Neural cell (in vitro differentiated cells): ENCODE measurements at regions not wholly inside any gene's neighbourhood (a gene's known extent, or its start where the extent isn't known, plus 50 kb on each side); places are given as distances from the start of the nearest gene placed in this dataset.

Experiments
- H2AFZ ChIP-seq: fragments of 200-600, 300-800 bp; sonication (generic), shearing (Covaris generic); 2 replicates; pipeline ENCODE4 v1.6.0; 2014; ENCODE audit warnings: low read depth, mild to moderate bottlenecking, antibody characterized with exemption, low read length, moderate library complexity
- H3F3A ChIP-seq: fragments of 200-600 bp; shearing (Covaris generic); 2 replicates; pipeline ENCODE4 v1.6.1; 2016; ENCODE audit warnings: mild to moderate bottlenecking, moderate library complexity, mixed read lengths, antibody characterized with exemption, low read length; ENCODE audit not compliant: insufficient read depth, poor library complexity, severe bottlenecking
- H3K27ac ChIP-seq: fragments of 200-600, 300-800 bp; sonication (generic), shearing (Covaris generic); 2 replicates; pipeline ENCODE4 v1.5.1; 2014; ENCODE audit warnings: mild to moderate bottlenecking, low read length, moderate library complexity
- H3K27me3 ChIP-seq: fragments of 300-800, 200-600 bp; sonication (generic), shearing (Covaris generic); 2 replicates; pipeline ENCODE4 v1.6.0; 2014; ENCODE audit warnings: mild to moderate bottlenecking, low read depth, low read length, moderate library complexity; ENCODE audit not compliant: insufficient read depth
- H3K36me3 ChIP-seq: fragments of 300-800, 200-600 bp; sonication (generic), shearing (Covaris generic); 2 replicates; pipeline ENCODE4 v1.5.1; 2014; ENCODE audit warnings: mild to moderate bottlenecking, antibody characterized with exemption, low read length, moderate library complexity; ENCODE audit not compliant: insufficient read depth
- H3K4me2 ChIP-seq: fragments of 300-800, 200-600 bp; sonication (generic), shearing (Covaris generic); 2 replicates; pipeline ENCODE4 v1.6.0; 2014; ENCODE audit warnings: mild to moderate bottlenecking, low read length
- H3K4me3 ChIP-seq: fragments of 300-800, 200-600 bp; sonication (generic), shearing (Covaris generic); 2 replicates; pipeline ENCODE4 v1.5.1; 2014; ENCODE audit warnings: mild to moderate bottlenecking, low read length, moderate library complexity
- H3K79me2 ChIP-seq: fragments of 200-600 bp; shearing (Covaris generic); replicated peaks from 2 replicates; pipeline ENCODE4 v1.6.0; 2014; ENCODE audit warnings: mild to moderate bottlenecking, low read length, moderate library complexity; ENCODE audit not compliant: insufficient read depth
- H3K9ac ChIP-seq: fragments of 300-800, 200-600 bp; sonication (generic), shearing (Covaris generic); 2 replicates; pipeline ENCODE4 v1.6.1; 2016; ENCODE audit warnings: mild to moderate bottlenecking, low read length, mixed read lengths
- H3K9me2 ChIP-seq: fragments of 200-600 bp; shearing (Covaris generic); 2 replicates; pipeline ENCODE4 v1.6.1; 2016; ENCODE audit warnings: mild to moderate bottlenecking, low read length, mixed read lengths; ENCODE audit not compliant: insufficient read depth
- H3K9me3 ChIP-seq: fragments of 200-600, 300-800 bp; sonication (generic), shearing (Covaris generic); 2 replicates; pipeline ENCODE4 v1.6.1; 2016; ENCODE audit warnings: mild to moderate bottlenecking, mixed run types, low read length, moderate library complexity, mixed read lengths
- H4K20me1 ChIP-seq: fragments of 200-600 bp; shearing (Covaris generic); 2 replicates; pipeline ENCODE4 v1.6.1; 2016; ENCODE audit warnings: mild to moderate bottlenecking, mixed run types; ENCODE audit not compliant: insufficient read depth
- EP300 ChIP-seq: fragments of 450-650 bp; conservative IDR thresholded peaks from 2 replicates; pipeline ENCODE4 v1.6.1; 2014; ENCODE audit warnings: antibody characterized with exemption, mild to moderate bottlenecking, moderate library complexity; ENCODE audit not compliant: poor library complexity, severe bottlenecking
- EZH2 ChIP-seq: fragments of 200-600, 300-800 bp; shearing (Covaris generic), sonication (generic); IDR thresholded peaks from 2 replicates; pipeline ENCODE4 v1.6.1; 2014; ENCODE audit warnings: antibody characterized with exemption, low read length, borderline replicate concordance, mild to moderate bottlenecking; ENCODE audit not compliant: insufficient read depth, poor library complexity, severe bottlenecking
- MXI1 ChIP-seq: fragments of 450-650 bp; conservative IDR thresholded peaks from 2 replicates; pipeline ENCODE4 v1.6.1; 2014; ENCODE audit warnings: antibody characterized with exemption, mild to moderate bottlenecking; ENCODE audit not compliant: poor library complexity, severe bottlenecking
- POLR2AphosphoS5 ChIP-seq: IDR thresholded peaks from 2 replicates; pipeline ENCODE4 v1.6.1; 2012
- RAD21 ChIP-seq: fragments of 450-650 bp; conservative IDR thresholded peaks from 2 replicates; pipeline ENCODE4 v1.6.1; 2014; ENCODE audit warnings: antibody characterized with exemption, mild to moderate bottlenecking, moderate library complexity
- SMC3 ChIP-seq: fragments of 450-650 bp; conservative IDR thresholded peaks from 2 replicates; pipeline ENCODE4 v1.6.1; 2014; ENCODE audit warnings: antibody characterized with exemption, mild to moderate bottlenecking, moderate library complexity; ENCODE audit not compliant: poor library complexity
- TAF1 ChIP-seq: IDR thresholded peaks from 2 replicates; pipeline ENCODE4 v1.6.1; 2012; ENCODE audit warnings: low read depth
- TF ChIP-seq, protein P1 (sequence below): fragments of 450-650 bp; IDR thresholded peaks from 2 replicates; pipeline ENCODE4 v1.5.1; 2014; ENCODE audit warnings: antibody characterized with exemption, mild to moderate bottlenecking, moderate library complexity; ENCODE audit not compliant: poor library complexity, severe bottlenecking
- TF ChIP-seq, protein P2 (sequence below): IDR thresholded peaks from 2 replicates; pipeline ENCODE4 v1.6.1; 2012; ENCODE audit warnings: borderline replicate concordance

DNA sequence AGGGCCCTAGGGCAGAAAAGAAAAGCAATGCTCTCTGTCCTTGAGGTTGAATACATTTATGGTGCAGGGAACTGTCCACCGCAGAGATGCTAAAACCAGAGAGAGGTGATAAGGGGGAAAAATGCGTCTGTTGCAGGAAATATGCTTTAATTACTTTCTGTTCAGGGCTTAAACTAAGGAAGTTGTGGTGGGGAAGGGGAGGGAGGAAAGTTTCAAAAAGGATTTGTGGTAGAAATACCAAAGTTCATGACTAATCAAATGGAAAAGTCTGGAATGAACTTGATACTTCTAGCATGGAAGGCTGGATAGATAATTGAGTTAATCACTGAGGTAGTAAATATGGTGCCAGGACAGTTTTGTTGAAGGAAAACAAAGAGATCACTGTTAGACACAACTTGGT is 99.0 kb downstream of the ASB9 start:
- H3K9ac ChIP-seq, result no peak overlapping the region
- no peaks in the 10 kb centered on the region for H3K36me3 ChIP-seq
- no peaks in the 10 kb centered on the region for H3K9me3 ChIP-seq
- H3K4me3 ChIP-seq, result no peak overlapping the region
- TF ChIP-seq MXI1, result no peak
- TF ChIP-seq, protein P1, sequence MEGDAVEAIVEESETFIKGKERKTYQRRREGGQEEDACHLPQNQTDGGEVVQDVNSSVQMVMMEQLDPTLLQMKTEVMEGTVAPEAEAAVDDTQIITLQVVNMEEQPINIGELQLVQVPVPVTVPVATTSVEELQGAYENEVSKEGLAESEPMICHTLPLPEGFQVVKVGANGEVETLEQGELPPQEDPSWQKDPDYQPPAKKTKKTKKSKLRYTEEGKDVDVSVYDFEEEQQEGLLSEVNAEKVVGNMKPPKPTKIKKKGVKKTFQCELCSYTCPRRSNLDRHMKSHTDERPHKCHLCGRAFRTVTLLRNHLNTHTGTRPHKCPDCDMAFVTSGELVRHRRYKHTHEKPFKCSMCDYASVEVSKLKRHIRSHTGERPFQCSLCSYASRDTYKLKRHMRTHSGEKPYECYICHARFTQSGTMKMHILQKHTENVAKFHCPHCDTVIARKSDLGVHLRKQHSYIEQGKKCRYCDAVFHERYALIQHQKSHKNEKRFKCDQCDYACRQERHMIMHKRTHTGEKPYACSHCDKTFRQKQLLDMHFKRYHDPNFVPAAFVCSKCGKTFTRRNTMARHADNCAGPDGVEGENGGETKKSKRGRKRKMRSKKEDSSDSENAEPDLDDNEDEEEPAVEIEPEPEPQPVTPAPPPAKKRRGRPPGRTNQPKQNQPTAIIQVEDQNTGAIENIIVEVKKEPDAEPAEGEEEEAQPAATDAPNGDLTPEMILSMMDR, result no peak
- no peak for TF ChIP-seq TAF1
- no peak for TF ChIP-seq POLR2AphosphoS5
- TF ChIP-seq RAD21, result no peak
- no peak for TF ChIP-seq EZH2
- no peak for TF ChIP-seq SMC3
- TF ChIP-seq, protein P2, sequence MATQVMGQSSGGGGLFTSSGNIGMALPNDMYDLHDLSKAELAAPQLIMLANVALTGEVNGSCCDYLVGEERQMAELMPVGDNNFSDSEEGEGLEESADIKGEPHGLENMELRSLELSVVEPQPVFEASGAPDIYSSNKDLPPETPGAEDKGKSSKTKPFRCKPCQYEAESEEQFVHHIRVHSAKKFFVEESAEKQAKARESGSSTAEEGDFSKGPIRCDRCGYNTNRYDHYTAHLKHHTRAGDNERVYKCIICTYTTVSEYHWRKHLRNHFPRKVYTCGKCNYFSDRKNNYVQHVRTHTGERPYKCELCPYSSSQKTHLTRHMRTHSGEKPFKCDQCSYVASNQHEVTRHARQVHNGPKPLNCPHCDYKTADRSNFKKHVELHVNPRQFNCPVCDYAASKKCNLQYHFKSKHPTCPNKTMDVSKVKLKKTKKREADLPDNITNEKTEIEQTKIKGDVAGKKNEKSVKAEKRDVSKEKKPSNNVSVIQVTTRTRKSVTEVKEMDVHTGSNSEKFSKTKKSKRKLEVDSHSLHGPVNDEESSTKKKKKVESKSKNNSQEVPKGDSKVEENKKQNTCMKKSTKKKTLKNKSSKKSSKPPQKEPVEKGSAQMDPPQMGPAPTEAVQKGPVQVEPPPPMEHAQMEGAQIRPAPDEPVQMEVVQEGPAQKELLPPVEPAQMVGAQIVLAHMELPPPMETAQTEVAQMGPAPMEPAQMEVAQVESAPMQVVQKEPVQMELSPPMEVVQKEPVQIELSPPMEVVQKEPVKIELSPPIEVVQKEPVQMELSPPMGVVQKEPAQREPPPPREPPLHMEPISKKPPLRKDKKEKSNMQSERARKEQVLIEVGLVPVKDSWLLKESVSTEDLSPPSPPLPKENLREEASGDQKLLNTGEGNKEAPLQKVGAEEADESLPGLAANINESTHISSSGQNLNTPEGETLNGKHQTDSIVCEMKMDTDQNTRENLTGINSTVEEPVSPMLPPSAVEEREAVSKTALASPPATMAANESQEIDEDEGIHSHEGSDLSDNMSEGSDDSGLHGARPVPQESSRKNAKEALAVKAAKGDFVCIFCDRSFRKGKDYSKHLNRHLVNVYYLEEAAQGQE, result no peak
- no peak for TF ChIP-seq EP300
- no peaks in the 10 kb centered on the region for H3K27me3 ChIP-seq
- H3K4me2 ChIP-seq, result no peak overlapping the region
- no peak overlapping the region for H2AFZ ChIP-seq
- no peak overlapping the region for H3K27ac ChIP-seq
- no peaks in the 10 kb centered on the region for H3K79me2 ChIP-seq
- no peaks in the 10 kb centered on the region for H4K20me1 ChIP-seq
- no peaks in the 10 kb centered on the region for H3K9me2 ChIP-seq
- no peaks in the 10 kb centered on the region for H3F3A ChIP-seq

DNA sequence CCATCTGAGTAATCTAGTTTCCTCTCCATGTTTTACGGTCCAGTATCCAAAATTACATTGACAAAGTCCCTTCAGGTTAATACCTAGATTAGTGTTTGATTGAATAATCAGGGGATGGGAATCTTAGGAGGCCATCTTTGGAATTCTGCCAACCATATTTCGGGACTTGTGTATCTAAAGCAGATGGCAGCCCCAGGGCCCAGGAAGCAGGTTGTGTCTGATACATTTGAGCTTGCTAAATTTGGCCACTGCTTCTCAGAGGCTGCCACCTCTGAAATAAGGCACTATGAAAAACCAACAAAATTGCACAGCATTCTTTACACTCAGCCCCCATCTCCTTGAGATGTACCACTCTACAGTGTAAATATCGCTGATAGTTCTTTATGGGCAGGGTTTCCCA is 102.1 kb downstream of the ASB9 start:
- H3K27me3 ChIP-seq, result no peaks in the 10 kb centered on the region
- no peak for TF ChIP-seq EZH2
- no peak for TF ChIP-seq MXI1
- TF ChIP-seq, protein P1, result no peak
- TF ChIP-seq SMC3, result no peak
- TF ChIP-seq, protein P2, result no peak
- no peak for TF ChIP-seq EP300
- TF ChIP-seq POLR2AphosphoS5, result no peak
- TF ChIP-seq TAF1, result no peak
- no peak for TF ChIP-seq RAD21

More for the DNA sequence above, 102.1 kb downstream of the ASB9 start:
- H3K9me2 ChIP-seq, result no peaks in the 10 kb centered on the region
- H3K4me3 ChIP-seq, result no peak overlapping the region
- no peak overlapping the region for H3K4me2 ChIP-seq
- no peak overlapping the region for H3K9ac ChIP-seq
- no peaks in the 10 kb centered on the region for H3F3A ChIP-seq
- no peaks in the 10 kb centered on the region for H4K20me1 ChIP-seq
- H3K79me2 ChIP-seq, result no peaks in the 10 kb centered on the region
- no peak overlapping the region for H3K27ac ChIP-seq
- no peak overlapping the region for H2AFZ ChIP-seq
- no peaks in the 10 kb centered on the region for H3K9me3 ChIP-seq
- H3K36me3 ChIP-seq, result no peaks in the 10 kb centered on the region
